ENCODE measurements at regions not wholly inside any gene's neighbourhood (a gene's known extent, or its start where the extent isn't known, plus 50 kb on each side); places are given as distances from the start of the nearest gene placed in this dataset.

DNA sequence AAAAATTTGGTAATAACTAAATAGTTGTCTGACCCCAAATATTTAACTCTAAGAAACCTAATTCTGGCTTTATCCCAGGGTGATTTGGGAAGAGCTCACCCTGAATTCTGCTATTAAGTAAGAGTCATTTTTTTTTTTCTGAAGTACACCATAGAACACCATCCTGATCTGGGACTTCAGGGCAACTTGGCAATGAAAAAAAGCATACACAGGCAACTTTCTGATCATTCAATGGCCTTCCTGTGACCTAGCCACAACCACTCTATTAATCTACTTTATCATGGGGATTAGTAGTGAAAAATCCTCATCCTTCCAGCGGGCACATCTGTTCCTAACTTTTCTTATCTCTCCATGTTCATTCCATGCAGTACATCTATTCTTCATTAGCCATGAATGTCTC, 333.2 kb upstream of the MAD2L1 start:
- DNase-seq (ENCODE audit: low read depth, low spot score) = no peak
- no peaks in the 10 kb centered on the region for H3K36me3 ChIP-seq (ENCODE audit: insufficient read depth, low read length)
- no peak overlapping the region for H3K27ac ChIP-seq
- no peaks in the 10 kb centered on the region for H3K9me3 ChIP-seq (ENCODE audit: low read depth, low read length)
- no peak for TF ChIP-seq POLR2AphosphoS5 (IDR thresholded peaks at IDR 0.05; ENCODE audit: borderline replicate concordance, low read depth, low read length)
- TF ChIP-seq EZH2 (IDR thresholded peaks at IDR 0.05) = no peak
- TF ChIP-seq FOXP2 (optimal IDR thresholded peaks at IDR 0.05; ENCODE audit: control extremely low read depth, extremely low read length, insufficient read depth) = no peak
- H3K9ac ChIP-seq (ENCODE audit: insufficient read length) = no peak overlapping the region
- no peak overlapping the region for H3K4me3 ChIP-seq

DNA sequence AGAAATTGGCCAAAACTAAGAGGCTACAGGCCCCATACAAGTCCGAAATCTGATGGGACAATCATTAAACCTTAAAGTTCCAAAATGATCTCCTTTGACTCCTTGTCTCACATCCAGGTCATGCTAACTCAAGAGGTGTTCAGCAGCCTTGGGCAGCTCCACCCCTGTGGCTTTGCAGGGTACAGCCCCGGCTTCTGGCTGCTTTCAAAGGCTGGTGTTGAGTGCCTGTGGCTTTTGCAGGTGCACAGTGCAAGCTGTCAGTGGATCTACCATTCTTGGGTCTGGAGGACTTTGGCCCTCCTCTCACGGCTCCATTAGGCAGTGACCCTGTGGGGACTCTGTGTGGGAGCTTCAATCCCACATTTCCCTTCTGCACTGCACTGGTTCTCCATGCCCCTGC, 329.1 kb upstream of the MAD2L1 start:
- H3K4me3 ChIP-seq = no peak overlapping the region
- H3K9me3 ChIP-seq (ENCODE audit: low read depth, low read length) = no peaks in the 10 kb centered on the region
- no peak overlapping the region for H3K9ac ChIP-seq (ENCODE audit: insufficient read length)
- no peak for DNase-seq (ENCODE audit: low read depth, low spot score)
- H3K27ac ChIP-seq = no peak overlapping the region
- TF ChIP-seq EZH2 (IDR thresholded peaks at IDR 0.05) (no peak), FOXP2 (optimal IDR thresholded peaks at IDR 0.05; ENCODE audit: control extremely low read depth, extremely low read length, insufficient read depth) (no peak), POLR2AphosphoS5 (IDR thresholded peaks at IDR 0.05; ENCODE audit: borderline replicate concordance, low read depth, low read length) (no peak)
- H3K36me3 ChIP-seq (ENCODE audit: insufficient read depth, low read length) = no peaks in the 10 kb centered on the region

DNA sequence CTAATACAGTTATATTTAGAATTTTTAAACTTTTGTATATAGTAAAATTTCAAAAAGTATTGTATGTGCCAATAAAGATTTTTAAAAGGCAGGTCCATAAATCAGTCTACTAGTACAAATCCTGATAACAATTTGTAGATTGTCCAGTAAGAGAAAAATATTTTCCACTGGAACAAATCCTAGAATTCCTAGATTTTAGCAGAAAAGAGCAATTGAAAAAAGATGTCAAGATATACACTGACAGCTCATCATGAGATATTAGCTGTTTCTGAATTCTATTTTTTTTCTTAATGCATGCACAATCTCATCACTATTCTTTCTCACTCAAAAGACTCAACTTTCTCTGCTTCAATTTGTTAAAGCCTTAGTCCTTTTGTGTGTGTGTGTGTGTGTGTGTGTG, 289.2 kb upstream of the MAD2L1 start:
- Histone ChIP-seq H3K9ac (ENCODE audit: insufficient read length) (no peak overlapping the region), H3K4me3 (no peak overlapping the region), H3K27ac (no peak overlapping the region), H3K36me3 (ENCODE audit: insufficient read depth, low read length) (no peaks in the 10 kb centered on the region), H3K9me3 (ENCODE audit: low read depth, low read length) (no peaks in the 10 kb centered on the region)
- no peak for DNase-seq (ENCODE audit: low read depth, low spot score)
- TF ChIP-seq FOXP2 (optimal IDR thresholded peaks at IDR 0.05; ENCODE audit: control extremely low read depth, extremely low read length, insufficient read depth) = no peak
- no peak for TF ChIP-seq EZH2 (IDR thresholded peaks at IDR 0.05)
- TF ChIP-seq POLR2AphosphoS5 (IDR thresholded peaks at IDR 0.05; ENCODE audit: borderline replicate concordance, low read depth, low read length) = no peak

DNA sequence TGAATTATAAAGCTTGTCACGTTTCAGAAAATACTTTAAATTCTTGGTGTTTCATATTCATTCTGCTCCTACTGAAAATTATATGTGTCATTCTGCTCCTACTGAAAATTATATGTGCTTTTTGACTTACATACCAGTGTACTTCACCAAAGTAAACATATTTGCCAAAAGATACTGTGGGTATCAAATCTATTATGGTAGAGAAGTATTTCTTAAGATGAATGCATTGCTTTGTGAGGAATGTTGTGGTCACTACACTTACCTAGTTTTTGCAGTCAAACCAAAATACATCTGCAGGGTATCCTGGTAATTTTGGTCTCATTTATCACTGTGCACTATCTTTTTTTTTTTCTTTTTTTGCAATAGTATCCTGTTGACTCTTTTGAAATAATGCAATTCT, 287.7 kb upstream of the MAD2L1 start:
- Histone ChIP-seq H3K9me3 (ENCODE audit: low read depth, low read length) (no peaks in the 10 kb centered on the region), H3K4me3 (no peak overlapping the region), H3K36me3 (ENCODE audit: insufficient read depth, low read length) (no peaks in the 10 kb centered on the region), H3K27ac (no peak overlapping the region), H3K9ac (ENCODE audit: insufficient read length) (no peak overlapping the region)
- DNase-seq (ENCODE audit: low read depth, low spot score) = no peak
- no peak for TF ChIP-seq POLR2AphosphoS5 (IDR thresholded peaks at IDR 0.05; ENCODE audit: borderline replicate concordance, low read depth, low read length)
- TF ChIP-seq EZH2 (IDR thresholded peaks at IDR 0.05) = no peak
- no peak for TF ChIP-seq FOXP2 (optimal IDR thresholded peaks at IDR 0.05; ENCODE audit: control extremely low read depth, extremely low read length, insufficient read depth)

DNA sequence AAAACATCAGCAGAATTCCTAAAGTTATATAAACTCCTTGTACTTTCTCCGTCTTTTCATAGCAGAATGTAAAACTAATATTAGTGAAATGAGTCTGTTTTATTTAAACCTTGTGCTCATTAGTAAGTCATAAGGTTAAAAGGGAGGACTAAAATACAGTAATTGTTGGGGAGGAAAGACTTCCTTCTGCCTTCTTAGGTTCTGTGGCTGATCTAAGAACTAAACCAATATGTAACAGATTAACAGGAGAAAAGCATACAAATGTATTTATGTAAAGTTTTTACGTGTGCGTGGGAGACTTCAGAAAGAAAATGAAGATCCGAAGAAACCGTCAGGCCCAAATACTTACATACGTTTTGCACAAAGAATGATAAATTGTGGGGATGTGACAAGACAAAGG, 286.6 kb upstream of the MAD2L1 start:
- no peak overlapping the region for H3K9ac ChIP-seq (ENCODE audit: insufficient read length)
- H3K9me3 ChIP-seq (ENCODE audit: low read depth, low read length) = no peaks in the 10 kb centered on the region
- DNase-seq (ENCODE audit: low read depth, low spot score) = no peak
- TF ChIP-seq FOXP2 (optimal IDR thresholded peaks at IDR 0.05; ENCODE audit: control extremely low read depth, extremely low read length, insufficient read depth) = no peak
- TF ChIP-seq POLR2AphosphoS5 (IDR thresholded peaks at IDR 0.05; ENCODE audit: borderline replicate concordance, low read depth, low read length) = no peak
- no peak for TF ChIP-seq EZH2 (IDR thresholded peaks at IDR 0.05)
- H3K4me3 ChIP-seq = no peak overlapping the region
- H3K27ac ChIP-seq = no peak overlapping the region
- H3K36me3 ChIP-seq (ENCODE audit: insufficient read depth, low read length) = no peaks in the 10 kb centered on the region

DNA sequence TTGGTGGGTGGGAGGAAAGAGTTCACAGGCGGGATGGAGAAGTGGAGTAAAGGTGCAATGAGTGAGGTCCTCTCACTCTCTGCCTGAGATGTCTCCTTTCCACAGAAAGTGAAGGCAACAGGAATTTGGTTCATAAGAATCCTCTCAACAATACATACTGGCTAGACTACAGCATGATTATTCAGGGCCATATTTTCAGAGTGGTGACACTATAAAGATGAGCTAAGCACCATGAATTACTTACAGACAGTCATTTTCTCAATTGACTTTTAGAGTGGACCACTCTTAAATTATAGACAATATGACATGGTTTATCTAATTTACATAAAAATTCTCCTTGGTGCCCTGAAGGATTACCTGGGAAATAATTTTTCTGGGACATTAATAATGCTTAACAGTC, 286.1 kb upstream of the MAD2L1 start:
- Histone ChIP-seq H3K9me3 (ENCODE audit: low read depth, low read length) (no peaks in the 10 kb centered on the region), H3K9ac (ENCODE audit: insufficient read length) (no peak overlapping the region), H3K4me3 (no peak overlapping the region), H3K36me3 (ENCODE audit: insufficient read depth, low read length) (no peaks in the 10 kb centered on the region), H3K27ac (no peak overlapping the region)
- TF ChIP-seq FOXP2 (optimal IDR thresholded peaks at IDR 0.05; ENCODE audit: control extremely low read depth, extremely low read length, insufficient read depth) = no peak
- no peak for TF ChIP-seq EZH2 (IDR thresholded peaks at IDR 0.05)
- TF ChIP-seq POLR2AphosphoS5 (IDR thresholded peaks at IDR 0.05; ENCODE audit: borderline replicate concordance, low read depth, low read length) = no peak
- DNase-seq (ENCODE audit: low read depth, low spot score) = no peak

DNA sequence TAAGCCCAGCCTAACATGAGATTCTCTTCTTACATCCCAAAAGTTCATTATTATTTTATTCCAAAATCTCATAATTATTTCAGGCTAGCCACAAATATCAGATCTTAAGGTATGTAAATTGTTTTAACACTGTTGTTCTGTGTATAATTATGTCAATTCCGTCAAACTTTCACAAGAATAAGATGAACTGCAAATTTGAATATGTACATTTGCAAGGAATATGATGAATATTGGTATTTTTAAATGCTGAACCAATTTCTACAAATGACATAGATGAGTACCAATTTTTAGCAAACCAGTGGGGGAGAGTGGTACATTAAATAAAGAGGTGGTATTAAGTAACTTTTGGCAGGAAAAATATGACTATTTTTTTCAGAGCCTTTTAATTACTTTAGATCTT, 282.3 kb upstream of the MAD2L1 start:
- H3K27ac ChIP-seq = no peak overlapping the region
- no peaks in the 10 kb centered on the region for H3K9me3 ChIP-seq (ENCODE audit: low read depth, low read length)
- TF ChIP-seq FOXP2 (optimal IDR thresholded peaks at IDR 0.05; ENCODE audit: control extremely low read depth, extremely low read length, insufficient read depth) (no peak), EZH2 (IDR thresholded peaks at IDR 0.05) (no peak), POLR2AphosphoS5 (IDR thresholded peaks at IDR 0.05; ENCODE audit: borderline replicate concordance, low read depth, low read length) (no peak)
- no peak overlapping the region for H3K4me3 ChIP-seq
- no peak for DNase-seq (ENCODE audit: low read depth, low spot score)
- no peak overlapping the region for H3K9ac ChIP-seq (ENCODE audit: insufficient read length)
- H3K36me3 ChIP-seq (ENCODE audit: insufficient read depth, low read length) = no peaks in the 10 kb centered on the region

DNA sequence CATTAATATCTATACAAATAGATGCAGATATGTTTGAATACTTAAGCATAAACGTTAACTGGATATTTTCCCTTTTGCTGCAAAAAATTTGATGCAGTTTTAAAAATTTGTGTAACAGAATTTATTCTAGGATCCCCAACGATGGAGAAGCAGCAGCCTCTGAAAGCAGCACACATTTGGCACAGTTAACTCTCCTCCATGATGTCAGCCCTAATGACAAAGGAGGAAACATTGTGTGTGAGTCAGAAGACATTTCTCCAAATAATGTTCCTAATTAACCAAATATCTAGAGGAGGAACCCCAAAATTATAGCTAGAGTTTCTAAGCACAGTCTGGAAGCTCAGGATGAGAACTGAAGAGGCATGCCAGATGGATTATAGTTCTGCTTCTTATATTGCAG, 281.9 kb upstream of the MAD2L1 start:
- H3K9me3 ChIP-seq (ENCODE audit: low read depth, low read length) = no peaks in the 10 kb centered on the region
- no peak for TF ChIP-seq FOXP2 (optimal IDR thresholded peaks at IDR 0.05; ENCODE audit: control extremely low read depth, extremely low read length, insufficient read depth)
- TF ChIP-seq EZH2 (IDR thresholded peaks at IDR 0.05) = no peak
- DNase-seq (ENCODE audit: low read depth, low spot score) = no peak

DNA sequence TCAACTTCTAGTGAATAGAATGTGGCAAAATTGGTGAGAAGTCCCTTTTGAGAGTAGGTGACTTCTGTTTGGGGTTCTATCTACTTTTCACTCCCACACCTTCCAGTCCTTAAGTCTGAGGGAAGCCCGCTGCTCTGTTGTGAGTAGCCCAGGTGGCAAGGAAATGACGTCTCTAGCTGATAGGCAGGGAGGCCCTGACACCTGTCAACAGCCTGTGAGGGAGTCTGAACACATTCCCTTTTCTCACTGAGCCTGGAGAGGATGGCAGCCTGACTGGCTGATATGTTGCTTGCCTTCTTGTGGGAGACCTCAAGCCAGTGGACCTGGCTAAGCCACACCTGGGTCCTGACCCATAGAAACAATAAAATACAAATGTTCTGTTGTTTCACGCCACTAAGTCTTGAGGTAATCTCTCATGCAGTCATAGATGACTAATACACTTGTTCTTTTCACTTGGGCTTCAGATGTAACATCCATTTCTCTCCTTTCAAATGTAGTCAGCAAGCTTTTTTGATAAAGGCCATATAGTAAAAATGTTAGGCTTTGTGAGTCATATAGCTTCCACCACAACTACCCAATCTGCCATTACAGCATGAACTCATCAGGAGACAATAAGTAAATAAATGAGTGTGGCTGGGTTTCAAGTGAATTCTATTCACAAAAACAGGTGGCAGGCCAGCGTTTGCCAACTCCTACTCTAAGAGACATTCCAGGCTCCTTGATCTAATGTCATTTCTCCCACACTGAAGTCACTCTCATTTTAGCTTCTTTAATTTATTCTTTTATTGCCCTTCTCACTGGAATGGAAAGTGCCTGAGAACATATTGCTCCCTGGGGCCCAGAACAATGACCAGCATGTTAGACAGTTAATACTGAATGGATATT, 265.1 kb upstream of the MAD2L1 start:
- no peaks in the 10 kb centered on the region for H3K36me3 ChIP-seq (ENCODE audit: insufficient read depth, low read length)
- no peak overlapping the region for H3K27ac ChIP-seq
- DNase-seq (ENCODE audit: low read depth, low spot score) = no peak
- TF ChIP-seq POLR2AphosphoS5 (IDR thresholded peaks at IDR 0.05; ENCODE audit: borderline replicate concordance, low read depth, low read length) = no peak
- TF ChIP-seq EZH2 (IDR thresholded peaks at IDR 0.05) = no peak
- no peak for TF ChIP-seq FOXP2 (optimal IDR thresholded peaks at IDR 0.05; ENCODE audit: control extremely low read depth, extremely low read length, insufficient read depth)
- no peak overlapping the region for H3K9ac ChIP-seq (ENCODE audit: insufficient read length)
- no peak overlapping the region for H3K4me3 ChIP-seq
- H3K9me3 ChIP-seq (ENCODE audit: low read depth, low read length) = no peaks in the 10 kb centered on the region

More for the DNA sequence above, 281.9 kb upstream of the MAD2L1 start:
- no peak overlapping the region for H3K9ac ChIP-seq (ENCODE audit: insufficient read length)
- no peak overlapping the region for H3K27ac ChIP-seq
- no peaks in the 10 kb centered on the region for H3K36me3 ChIP-seq (ENCODE audit: insufficient read depth, low read length)
- H3K4me3 ChIP-seq = no peak overlapping the region
